ENCODE measurements at regions not wholly inside any gene's neighbourhood (a gene's known extent, or its start where the extent isn't known, plus 50 kb on each side); places are given as distances from the start of the nearest gene placed in this dataset.

DNA sequence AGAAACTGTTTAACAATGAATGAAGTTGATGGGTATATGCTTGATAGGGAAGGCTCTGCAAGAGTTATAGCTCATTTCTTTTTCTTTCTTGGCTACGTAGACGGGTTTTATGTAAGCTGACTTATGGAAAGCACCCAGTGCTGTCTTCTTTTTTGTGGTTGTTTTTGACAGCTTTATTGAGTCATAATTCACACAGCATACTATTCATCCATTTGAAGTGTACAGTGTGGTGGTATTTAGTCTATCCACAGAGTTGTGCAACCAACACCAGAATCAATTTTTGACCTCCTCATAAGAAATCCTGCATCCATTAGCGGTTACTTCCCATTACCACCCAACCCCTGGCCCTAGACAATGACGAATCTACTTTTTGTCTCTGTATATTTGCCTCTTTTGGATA lies 240.6 kb upstream of the KIAA1217 start:
- TF ChIP-seq, protein P1, sequence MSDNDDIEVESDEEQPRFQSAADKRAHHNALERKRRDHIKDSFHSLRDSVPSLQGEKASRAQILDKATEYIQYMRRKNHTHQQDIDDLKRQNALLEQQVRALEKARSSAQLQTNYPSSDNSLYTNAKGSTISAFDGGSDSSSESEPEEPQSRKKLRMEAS (IDR thresholded peaks at IDR 0.05): no peak
- TF ChIP-seq YY1 (IDR thresholded peaks at IDR 0.05; ENCODE audit: low read depth) (no peak), TCF12 (IDR thresholded peaks at IDR 0.05; ENCODE audit: low read depth) (no peak)

Data from Ishikawa (cell line).